ENCODE measurements at regions not wholly inside any gene's neighbourhood (a gene's known extent, or its start where the extent isn't known, plus 50 kb on each side); places are given as distances from the start of the nearest gene placed in this dataset.

DNA sequence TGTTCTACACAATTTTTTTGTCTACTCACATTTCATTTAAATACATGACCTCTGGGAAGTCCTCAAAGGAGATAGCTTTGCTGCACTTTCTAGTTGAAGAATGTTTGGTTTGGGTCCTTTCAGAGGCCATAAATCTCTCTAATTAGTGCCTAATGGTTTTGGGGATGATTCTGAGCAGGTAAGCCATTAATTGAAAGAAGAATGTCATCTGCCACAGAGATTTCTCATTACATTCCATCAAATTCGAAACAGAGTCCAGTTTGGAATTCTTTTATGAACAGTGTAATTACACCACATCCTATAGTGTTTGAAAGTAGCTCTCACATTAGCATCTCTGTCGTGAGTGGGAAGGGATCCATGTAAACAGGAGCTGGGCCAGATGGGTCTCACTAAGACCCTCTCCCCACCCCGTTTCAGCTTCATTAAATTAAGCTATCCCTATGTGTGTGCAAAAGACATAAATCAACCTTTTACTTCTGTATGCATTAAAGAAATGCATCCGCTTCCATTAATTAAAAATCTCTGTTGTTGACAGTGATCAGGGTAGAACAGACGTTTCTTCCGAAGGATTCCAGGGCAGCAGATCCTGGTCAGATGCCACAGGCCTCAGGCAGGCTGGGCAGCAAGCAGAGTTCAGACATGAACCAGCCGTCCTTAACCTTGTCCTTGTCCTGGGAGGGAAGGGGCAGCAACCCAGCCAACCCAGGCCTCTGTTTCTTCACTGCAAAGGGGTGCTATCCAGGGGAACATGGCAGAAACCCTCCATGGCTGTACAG, 99.8 kb upstream of the MAP1B start:
- no peak for TF ChIP-seq KDM1A (IDR thresholded peaks at IDR 0.05; ENCODE audit: low read depth)
- TF ChIP-seq, protein P1, sequence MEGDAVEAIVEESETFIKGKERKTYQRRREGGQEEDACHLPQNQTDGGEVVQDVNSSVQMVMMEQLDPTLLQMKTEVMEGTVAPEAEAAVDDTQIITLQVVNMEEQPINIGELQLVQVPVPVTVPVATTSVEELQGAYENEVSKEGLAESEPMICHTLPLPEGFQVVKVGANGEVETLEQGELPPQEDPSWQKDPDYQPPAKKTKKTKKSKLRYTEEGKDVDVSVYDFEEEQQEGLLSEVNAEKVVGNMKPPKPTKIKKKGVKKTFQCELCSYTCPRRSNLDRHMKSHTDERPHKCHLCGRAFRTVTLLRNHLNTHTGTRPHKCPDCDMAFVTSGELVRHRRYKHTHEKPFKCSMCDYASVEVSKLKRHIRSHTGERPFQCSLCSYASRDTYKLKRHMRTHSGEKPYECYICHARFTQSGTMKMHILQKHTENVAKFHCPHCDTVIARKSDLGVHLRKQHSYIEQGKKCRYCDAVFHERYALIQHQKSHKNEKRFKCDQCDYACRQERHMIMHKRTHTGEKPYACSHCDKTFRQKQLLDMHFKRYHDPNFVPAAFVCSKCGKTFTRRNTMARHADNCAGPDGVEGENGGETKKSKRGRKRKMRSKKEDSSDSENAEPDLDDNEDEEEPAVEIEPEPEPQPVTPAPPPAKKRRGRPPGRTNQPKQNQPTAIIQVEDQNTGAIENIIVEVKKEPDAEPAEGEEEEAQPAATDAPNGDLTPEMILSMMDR (IDR thresholded peaks at IDR 0.05), result no peak
- TF ChIP-seq POLR2A (IDR thresholded peaks at IDR 0.05; ENCODE audit: low read length), result no peak
- TF ChIP-seq EP300 (IDR thresholded peaks at IDR 0.05), result no peak
- no peak for TF ChIP-seq RAD21 (conservative IDR thresholded peaks at IDR 0.05 in 1 of 2, IDR thresholded peaks at IDR 0.05 in 1 of 2)
- TF ChIP-seq NR3C1 (IDR thresholded peaks at IDR 0.05), result no peak
- TF ChIP-seq NFE2L2 (conservative IDR thresholded peaks at IDR 0.05; ENCODE audit: low read length), result no peak
- no peak for TF ChIP-seq MAZ (IDR thresholded peaks at IDR 0.05; ENCODE audit: borderline replicate concordance, low read depth, low read length)
- TF ChIP-seq RFX5 (IDR thresholded peaks at IDR 0.05), result no peak
- TF ChIP-seq, protein P2, sequence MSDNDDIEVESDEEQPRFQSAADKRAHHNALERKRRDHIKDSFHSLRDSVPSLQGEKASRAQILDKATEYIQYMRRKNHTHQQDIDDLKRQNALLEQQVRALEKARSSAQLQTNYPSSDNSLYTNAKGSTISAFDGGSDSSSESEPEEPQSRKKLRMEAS (IDR thresholded peaks at IDR 0.05), result no peak

All from A549 (cell line).